GM19463 (cell line): ENCODE measurements at regions not wholly inside any gene's neighbourhood (a gene's known extent, or its start where the extent isn't known, plus 50 kb on each side); places are given as distances from the start of the nearest gene placed in this dataset.
"Not testable (repeated sequence)": the region's sequence is repeated elsewhere in the genome, so short reads cannot be mapped to it uniquely, and the experiment has no call there.

Experiments used
- ATAC-seq: cut with Tn5 transposase; IDR thresholded peaks from one replicate; pipeline ENCODE4 v1.9.1; 2021; ENCODE audit warnings: mild to moderate bottlenecking, moderate library complexity; ENCODE audit not compliant: unreplicated experiment

- no peak for ATAC-seq
Measured at GRCh38 chr5:67817652-67818051, 397.9 kb upstream of the PIK3R1 start.

GRCh38 chr5:67816456-67816855, 399.1 kb upstream of the PIK3R1 start:
- no peak for ATAC-seq

- ATAC-seq, result peak; percentile 54
Measured at GRCh38 chr5:67815455-67816391, 399.8 kb upstream of the PIK3R1 start.

- ATAC-seq, result peak; percentile 17
Measured at GRCh38 chr5:67814569-67815311, 400.8 kb upstream of the PIK3R1 start.

GRCh38 chr5:67813877-67814539, 401.5 kb upstream of the PIK3R1 start:
- no peak for ATAC-seq

GRCh38 chr5:67809589-67809988, 406.0 kb upstream of the PIK3R1 start:
- ATAC-seq, result peak; percentile 45

- no peak for ATAC-seq
Measured at GRCh38 chr5:67808340-67808739, 407.2 kb upstream of the PIK3R1 start.

- ATAC-seq, result peak; percentile 53
Measured at GRCh38 chr5:67807439-67807888, 408.1 kb upstream of the PIK3R1 start.

- ATAC-seq, result peak; percentile 10
Measured at GRCh38 chr5:67806654-67807438, 408.7 kb upstream of the PIK3R1 start.

- no peak for ATAC-seq
Measured at GRCh38 chr5:67805666-67806348, 409.7 kb upstream of the PIK3R1 start.

GRCh38 chr5:67802766-67803165, 412.8 kb upstream of the PIK3R1 start:
- ATAC-seq, result peak; percentile 56

GRCh38 chr5:67799732-67800234, 415.8 kb upstream of the PIK3R1 start:
- no peak for ATAC-seq

GRCh38 chr5:67798470-67798869, 417.1 kb upstream of the PIK3R1 start:
- not testable (repeated sequence) for ATAC-seq

GRCh38 chr5:67795781-67796477, 419.6 kb upstream of the PIK3R1 start:
- ATAC-seq, result no peak

GRCh38 chr5:67793966-67794365, 421.6 kb upstream of the PIK3R1 start:
- ATAC-seq, result no peak

- ATAC-seq, result no peak
Measured at GRCh38 chr5:67793418-67793817, 422.1 kb upstream of the PIK3R1 start.

- ATAC-seq, result no peak
Measured at GRCh38 chr5:67792891-67793290, 422.7 kb upstream of the PIK3R1 start.

GRCh38 chr5:67790390-67790789, 425.2 kb upstream of the PIK3R1 start:
- no peak for ATAC-seq
